CD14-positive monocyte (primary cell): ENCODE measurements at regions not wholly inside any gene's neighbourhood (a gene's known extent, or its start where the extent isn't known, plus 50 kb on each side); places are given as distances from the start of the nearest gene placed in this dataset.

Experiments
- DNase-seq, 3 donors: peaks; one replicate each; pipeline ENCODE4 v3.0.0-alpha.2; 2011 to 2022
- H2AFZ ChIP-seq: 2 replicates; pipeline ENCODE4 v1.6.0; 2012; ENCODE audit warnings: mild to moderate bottlenecking, low read depth, low read length, inconsistent platforms; ENCODE audit not compliant: insufficient read depth, poor library complexity, severe bottlenecking
- H3K27ac ChIP-seq, 2 donors: 1 replicate in 1 of 2; 2 replicates in 1 of 2; pipeline ENCODE4 v1.5.1; 2012 to 2013; ENCODE audit warnings: low read length in 2 of 2, control low read depth in 1 of 2, inconsistent platforms in 1 of 2, low read depth in 1 of 2, mild to moderate bottlenecking in 1 of 2
- H3K27me3 ChIP-seq, 2 donors: one replicate each; pipeline versions ENCODE4 v1.6.0 to v1.6.1; 2011 to 2013; ENCODE audit warnings: low read length in 2 of 2; ENCODE audit not compliant: control insufficient read depth in 2 of 2, insufficient read depth in 2 of 2
- H3K36me3 ChIP-seq, 2 donors: replicated peaks in 1 of 2; 1 replicate in 1 of 2; 2 replicates in 1 of 2; pipeline versions ENCODE4 v1.5.1 to v1.6.1; 2012 to 2013; ENCODE audit warnings: low read length in 2 of 2, control low read depth in 1 of 2, inconsistent platforms in 1 of 2, mild to moderate bottlenecking in 1 of 2; ENCODE audit not compliant: insufficient read depth in 2 of 2, control insufficient read depth in 1 of 2
- H3K4me1 ChIP-seq, 2 donors: 1 replicate in 1 of 2; 2 replicates in 1 of 2; pipeline versions ENCODE4 v1.5.1 to v1.6.1; 2012 to 2013; ENCODE audit warnings: low read length in 2 of 2, control low read depth in 1 of 2, inconsistent platforms in 1 of 2, mild to moderate bottlenecking in 1 of 2, moderate library complexity in 1 of 2; ENCODE audit not compliant: insufficient read depth in 2 of 2, control insufficient read depth in 1 of 2
- H3K4me2 ChIP-seq: replicated peaks from 2 replicates; pipeline ENCODE3; 2012; ENCODE audit warnings: low read length, moderate library complexity, mild to moderate bottlenecking; ENCODE audit not compliant: poor library complexity, severe bottlenecking; ENCODE audit errors: extremely low read depth
- H3K4me3 ChIP-seq, 3 experiments: fragments of 200-600 bp in 1 of 3; sonication (generic) in 1 of 3; replicated peaks in 1 of 3; 1 replicate in 2 of 3; 2 replicates in 1 of 3; pipeline ENCODE4 v1.5.1; 2011 to 2013; ENCODE audit warnings: low read length in 3 of 3, mild to moderate bottlenecking in 3 of 3, control low read depth in 2 of 3, low read depth in 2 of 3, inconsistent platforms in 1 of 3, moderate library complexity in 1 of 3
- H3K79me2 ChIP-seq: 2 replicates; pipeline ENCODE4 v1.6.0; 2012; ENCODE audit warnings: mild to moderate bottlenecking, control low read depth, inconsistent platforms, low read length, moderate library complexity; ENCODE audit not compliant: insufficient read depth
- H3K9ac ChIP-seq: 2 replicates; pipeline ENCODE4 v1.6.0; 2017; ENCODE audit warnings: low read length, mild to moderate bottlenecking; ENCODE audit not compliant: insufficient read depth, poor library complexity, severe bottlenecking
- H3K9me3 ChIP-seq, 2 donors: replicated peaks in 1 of 2; 1 replicate in 1 of 2; 2 replicates in 1 of 2; pipeline versions ENCODE4 v1.5.1 to v1.6.1; 2012 to 2013; ENCODE audit warnings: low read length in 2 of 2, control low read depth in 1 of 2; ENCODE audit not compliant: control insufficient read depth in 1 of 2, insufficient read depth in 1 of 2
- H4K20me1 ChIP-seq: 2 replicates; pipeline ENCODE4 v1.6.0; 2012; ENCODE audit warnings: mild to moderate bottlenecking, low read length, control low read depth, moderate library complexity; ENCODE audit not compliant: insufficient read depth
- H3K27ac Mint-ChIP-seq, 7 donors: one replicate each; pipeline ENCODE4 v1.8.0; 2020; ENCODE audit warnings: mild to moderate bottlenecking in 7 of 7, mixed read lengths in 7 of 7, moderate library complexity in 6 of 7, inconsistent platforms in 2 of 7
- H3K27me3 Mint-ChIP-seq, 3 donors: one replicate each; pipeline ENCODE4 v1.8.0; 2021 to 2022; ENCODE audit warnings: low read depth in 3 of 3, mild to moderate bottlenecking in 3 of 3, mixed read lengths in 3 of 3, moderate library complexity in 3 of 3, inconsistent platforms in 1 of 3
- H3K36me3 Mint-ChIP-seq, 2 donors: one replicate each; pipeline ENCODE4 v1.8.0; 2020; ENCODE audit warnings: mixed read lengths in 2 of 2, inconsistent platforms in 1 of 2, mild to moderate bottlenecking in 1 of 2
- H3K4me1 Mint-ChIP-seq: one replicate; pipeline ENCODE4 v1.8.0; 2020; ENCODE audit warnings: mild to moderate bottlenecking, mixed read lengths
- H3K4me3 Mint-ChIP-seq, 2 donors: one replicate each; pipeline ENCODE4 v1.8.0; 2020; ENCODE audit warnings: mild to moderate bottlenecking in 2 of 2, mixed read lengths in 2 of 2, moderate library complexity in 1 of 2
- H3K9me3 Mint-ChIP-seq, 7 donors: one replicate each; pipeline ENCODE4 v1.8.0; 2020 to 2022; ENCODE audit warnings: mixed read lengths in 7 of 7, mild to moderate bottlenecking in 6 of 7, moderate library complexity in 6 of 7, inconsistent platforms in 2 of 7
- CTCF ChIP-seq: fragments of 200-600 bp; IDR thresholded peaks from one replicate; pipeline ENCODE4 v1.8.0; 2022; ENCODE audit warnings: antibody characterized with exemption, mild to moderate bottlenecking
- WGBS: methylation state at CpG from one replicate; pipeline ENCODE4 v1.1.5; 2013; ENCODE audit warnings: missing lambda C conversion rate; ENCODE audit not compliant: insufficient coverage; 5-methylcytosine and 5-hydroxymethylcytosine counted together
- intact Hi-C, 2 donors: fragments of 100-400 bp; cut with micrococcal nuclease; formaldehyde crosslinking; loops; one replicate each; pipeline versions ENCODE4 v1.15.0 to v1.15.1; 2023

GRCh38 chr5:2019716-2020115, 137.0 kb upstream of the IRX4 start:
- no peaks in the 10 kb centered on the region for H4K20me1 ChIP-seq
- DNase-seq, result no peak
- H3K9me3 Mint-ChIP-seq, result no peaks in the 10 kb centered on the region
- peaks cover 0 to 2% of the 10 kb centered on the region in 2 donors for H3K27me3 ChIP-seq
- H3K4me3 ChIP-seq, result no peak overlapping the region
- no peak overlapping the region for H2AFZ ChIP-seq
- H3K79me2 ChIP-seq, result no peaks in the 10 kb centered on the region
- H3K9me3 ChIP-seq, result no peaks in the 10 kb centered on the region
- H3K36me3 Mint-ChIP-seq, result no peaks in the 10 kb centered on the region
- no peak overlapping the region for H3K27ac ChIP-seq
- H3K27ac Mint-ChIP-seq, result no peak overlapping the region
- H3K27me3 Mint-ChIP-seq, result peaks cover 1 to 8% (median 4%) of the 10 kb centered on the region in 3 donors
- no peak overlapping the region for H3K4me3 Mint-ChIP-seq
- H3K36me3 ChIP-seq, result no peaks in the 10 kb centered on the region
- 82% methylated on average over 9 of the region's 9 CpGs for WGBS
- H3K9ac ChIP-seq, result no peak overlapping the region
- no peaks in the 10 kb centered on the region for H3K4me1 ChIP-seq
- no peaks in the 10 kb centered on the region for H3K4me1 Mint-ChIP-seq
- no peak for TF ChIP-seq CTCF
- intact Hi-C loops, result no loop called here
- H3K4me2 ChIP-seq, result no peak overlapping the region

GRCh38 chr5:2018390-2018724, 135.6 kb upstream of the IRX4 start:
- H3K27ac ChIP-seq, result no peak overlapping the region
- WGBS, result 80% methylated on average over 2 of the region's 6 CpGs
- H4K20me1 ChIP-seq, result no peaks in the 10 kb centered on the region
- Mint-ChIP-seq H3K4me3 (no peak overlapping the region), H3K27ac (no peak overlapping the region), H3K9me3 (no peaks in the 10 kb centered on the region), H3K4me1 (no peaks in the 10 kb centered on the region), H3K36me3 (no peaks in the 10 kb centered on the region), H3K27me3 (peaks cover 1 to 10% (median 4%) of the 10 kb centered on the region in 3 donors)
- H3K27me3 ChIP-seq, result no peaks in the 10 kb centered on the region
- no peaks in the 10 kb centered on the region for H3K79me2 ChIP-seq
- no peak overlapping the region for H3K9ac ChIP-seq
- no peaks in the 10 kb centered on the region for H3K4me1 ChIP-seq
- intact Hi-C loops, result no loop called here
- H3K36me3 ChIP-seq, result no peaks in the 10 kb centered on the region
- DNase-seq, result no peak
- no peaks in the 10 kb centered on the region for H3K9me3 ChIP-seq
- H3K4me3 ChIP-seq, result no peak overlapping the region
- TF ChIP-seq CTCF, result no peak
- H3K4me2 ChIP-seq, result no peak overlapping the region
- no peak overlapping the region for H2AFZ ChIP-seq
